NCI-H146 treated with DMSO at 0.1 percent for 48 hours (cell line): ENCODE measurements at regions not wholly inside any gene's neighbourhood (a gene's known extent, or its start where the extent isn't known, plus 50 kb on each side); places are given as distances from the start of the nearest gene placed in this dataset.
"Not testable (repeated sequence)": the region's sequence is repeated elsewhere in the genome, so short reads cannot be mapped to it uniquely, and the experiment has no call there.

Source experiments
- DNase-seq: peaks from one replicate; lab custom pipeline; 2025; ENCODE audit not compliant: unreplicated experiment; lab: John Stamatoyannopoulos, UW

DNA sequence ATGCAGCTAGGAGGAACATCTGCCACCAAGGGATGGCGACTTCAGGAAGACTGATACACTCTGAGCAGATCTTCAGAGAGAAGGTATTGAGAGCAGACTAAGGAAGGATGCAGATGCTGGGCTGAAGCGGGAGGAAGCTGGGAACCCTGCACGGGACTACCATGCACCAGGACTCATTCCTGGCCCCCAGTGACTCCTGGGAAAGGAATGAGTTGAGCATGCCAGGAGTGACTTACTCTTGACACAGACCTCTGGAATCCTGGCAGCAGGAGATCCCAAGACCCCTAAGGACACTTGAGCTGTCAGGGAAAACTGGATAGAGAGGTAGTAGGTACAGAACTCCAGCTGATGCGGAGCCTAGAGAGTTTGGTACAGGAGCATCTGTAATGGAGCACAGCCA is 336.1 kb downstream of the RPS29 start:
- DNase-seq, result no peak

DNA sequence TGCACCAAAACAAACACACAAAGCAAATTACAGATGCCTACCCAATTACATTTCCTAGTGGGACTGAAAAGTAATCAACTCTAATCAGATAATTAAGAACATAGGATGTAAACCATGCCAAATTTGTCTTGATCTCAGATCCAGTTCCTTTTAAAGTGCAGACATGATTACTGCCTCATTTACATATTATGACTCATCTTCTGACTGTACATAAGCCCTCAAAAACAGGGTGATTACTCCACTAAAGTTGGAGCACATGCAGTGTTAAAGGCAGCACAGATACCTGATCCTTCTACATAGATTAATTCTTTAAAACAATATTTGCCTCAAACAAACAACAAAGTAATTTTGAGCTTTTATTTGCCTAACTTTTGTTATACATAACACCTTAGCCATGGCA is 337.2 kb downstream of the RPS29 start:
- no peak for DNase-seq

DNA sequence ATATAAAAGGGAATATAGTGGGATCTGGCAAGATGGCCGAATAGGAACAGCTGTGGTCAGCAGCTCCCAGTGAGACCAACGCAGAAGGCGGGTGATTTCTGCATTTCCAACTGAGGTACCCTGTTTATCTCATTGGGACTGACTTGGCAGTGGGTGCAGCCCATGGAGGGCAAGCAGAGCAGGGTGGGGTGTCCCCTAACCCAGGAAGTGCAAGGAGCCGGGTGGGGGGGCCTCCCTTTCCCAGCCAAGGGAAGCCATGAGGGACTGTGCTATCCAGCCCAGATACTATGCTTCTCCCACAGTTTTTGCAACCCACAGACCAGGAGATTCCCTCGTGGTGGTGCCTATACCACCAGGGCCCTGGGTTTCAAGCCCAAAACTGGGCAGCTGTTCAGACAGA is 342.4 kb downstream of the RPS29 start:
- not testable (repeated sequence) for DNase-seq

DNA sequence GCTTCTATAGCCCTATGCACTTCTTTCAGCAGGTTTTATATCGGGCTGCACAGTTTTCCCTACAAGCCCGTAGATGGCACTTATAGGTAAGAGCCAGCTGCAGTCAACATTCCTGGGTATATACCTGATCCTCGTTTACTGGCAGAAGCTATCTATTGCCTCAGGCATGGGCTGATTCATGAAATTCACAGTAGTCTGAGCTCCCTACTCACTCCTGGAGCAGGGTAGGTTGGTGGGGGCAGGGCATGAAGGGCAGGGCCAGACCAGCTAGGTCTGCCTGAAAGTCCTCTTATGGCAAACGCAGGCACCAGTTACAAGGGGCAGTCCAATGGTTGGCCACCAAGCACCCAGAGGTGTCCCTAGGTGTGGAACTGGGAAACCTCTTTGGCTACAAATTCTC is 345.8 kb downstream of the RPS29 start:
- DNase-seq, result no peak

DNA sequence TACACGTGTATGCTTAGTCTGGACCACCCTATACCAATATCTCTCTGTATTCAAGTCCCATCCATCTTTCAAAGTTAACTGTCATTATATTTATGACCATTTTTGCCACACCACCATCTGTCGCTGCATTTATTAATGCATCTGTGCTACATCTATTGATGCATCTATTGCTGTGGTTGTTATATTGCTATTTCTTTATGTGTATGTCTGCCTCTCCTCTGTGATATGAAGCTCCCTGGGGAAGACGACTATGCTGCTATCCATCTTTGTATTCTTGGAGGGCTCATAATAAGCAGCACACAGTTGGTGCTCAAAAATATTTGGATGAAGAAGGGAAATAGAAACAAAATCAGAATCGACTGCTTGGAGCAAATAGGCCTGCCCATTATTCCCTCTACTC is 357.6 kb downstream of the RPS29 start:
- no peak for DNase-seq

DNA sequence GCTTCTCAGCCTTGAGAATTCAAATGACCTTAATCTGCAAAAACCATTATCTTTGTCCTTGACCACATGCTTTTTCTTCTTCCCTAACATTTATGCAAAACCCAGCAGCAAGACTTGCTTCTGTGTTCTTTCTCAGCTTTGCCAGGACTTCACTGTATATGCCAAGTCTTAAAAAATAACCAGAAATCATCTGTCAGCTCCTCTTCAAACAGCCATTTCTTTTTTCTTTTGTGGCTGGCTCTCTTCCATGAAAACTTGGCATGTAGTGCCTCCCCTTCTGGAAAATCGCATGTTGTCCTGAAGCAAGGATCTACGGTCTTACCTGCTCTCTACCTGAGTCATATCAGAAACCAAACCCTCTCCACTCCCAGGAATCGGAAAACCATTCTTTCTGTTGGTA is 364.9 kb downstream of the RPS29 start:
- no peak for DNase-seq

DNA sequence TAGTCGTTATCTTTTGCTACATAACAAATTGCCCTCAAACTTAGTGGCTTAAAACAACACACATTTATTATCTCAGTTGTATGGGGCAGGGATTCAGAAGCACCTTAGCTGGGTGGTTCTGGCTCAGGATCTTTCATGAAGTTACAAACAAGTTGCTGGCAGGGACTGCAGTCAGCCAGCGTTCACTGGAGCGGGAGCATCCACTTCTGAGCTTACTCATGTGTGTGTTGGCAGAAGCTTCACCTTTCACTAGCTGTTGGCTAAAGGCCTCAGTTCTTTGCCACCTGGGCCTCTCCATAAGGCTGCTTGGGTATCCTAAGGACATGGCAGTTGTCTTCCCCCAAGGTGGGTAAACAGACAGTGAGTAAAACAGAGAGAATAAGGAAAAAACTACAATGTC is 365.7 kb downstream of the RPS29 start:
- DNase-seq, result no peak

DNA sequence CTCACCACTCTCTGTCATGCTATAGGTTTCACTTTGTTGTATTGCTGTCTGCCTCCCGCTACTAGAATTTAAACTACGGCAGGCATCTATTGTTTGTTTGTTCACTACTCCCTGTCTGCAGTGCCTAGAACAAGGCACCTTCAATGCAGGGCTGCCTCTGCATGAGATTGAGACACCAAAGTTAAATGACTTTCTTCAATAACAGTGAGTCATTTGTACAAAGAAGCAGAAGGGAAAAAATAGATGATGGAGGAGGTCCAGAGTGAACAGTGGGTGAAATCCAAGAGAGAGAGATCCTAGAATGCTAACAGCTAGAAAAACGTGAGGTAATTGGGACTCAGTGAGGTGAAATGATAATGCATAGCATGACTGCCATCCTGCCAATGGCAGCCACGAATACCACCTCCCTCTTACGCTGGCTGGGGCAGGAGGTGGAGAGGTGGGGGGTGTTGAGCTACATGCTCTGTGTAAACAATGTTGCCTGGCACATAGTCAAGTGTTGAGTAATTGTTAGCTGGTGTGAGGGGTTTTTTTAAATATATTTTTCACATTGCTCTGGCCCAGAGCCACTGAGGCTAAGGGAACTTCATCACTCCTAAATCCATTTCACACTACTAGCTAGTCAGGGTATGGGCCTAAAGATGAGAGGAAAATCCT is 367.6 kb downstream of the RPS29 start:
- DNase-seq, result no peak

DNA sequence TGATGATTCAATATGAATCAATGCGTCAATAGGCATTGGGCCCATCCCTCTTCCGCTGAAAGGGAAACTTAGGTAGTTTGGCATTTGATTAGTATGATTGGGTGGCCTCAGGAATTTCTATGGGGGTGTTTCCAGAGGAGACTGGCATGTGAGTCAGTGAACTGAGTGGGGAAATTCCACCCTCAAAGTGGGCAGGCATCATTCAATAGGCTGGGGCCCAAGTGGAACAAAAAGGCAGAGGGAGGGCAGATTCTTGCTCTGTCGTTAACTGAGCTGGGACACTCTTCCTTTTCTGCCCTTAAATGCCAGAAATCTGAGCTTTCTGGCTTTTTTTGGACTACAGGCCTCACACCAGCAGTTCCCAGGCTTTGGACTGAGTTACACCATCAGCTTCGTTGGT is 373.5 kb downstream of the RPS29 start:
- no peak for DNase-seq

DNA sequence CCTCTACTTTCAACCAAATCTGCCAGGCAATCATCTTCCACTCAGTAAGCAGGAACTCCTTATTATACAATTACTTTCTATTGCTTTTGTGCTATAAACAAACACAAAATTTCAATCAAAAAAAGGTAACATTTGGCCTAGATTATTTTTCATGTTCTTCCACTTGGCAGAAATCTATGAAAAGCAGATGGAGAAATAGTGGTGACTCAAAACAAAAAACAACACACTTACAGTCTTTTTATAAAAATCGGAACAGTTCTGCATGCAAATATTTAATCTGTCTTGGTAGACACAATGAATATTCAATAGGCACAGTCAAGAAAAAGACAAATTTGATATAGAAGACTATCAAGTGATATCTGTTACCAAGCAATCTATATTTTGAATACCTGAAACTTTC is 376.8 kb downstream of the RPS29 start:
- DNase-seq, result no peak

DNA sequence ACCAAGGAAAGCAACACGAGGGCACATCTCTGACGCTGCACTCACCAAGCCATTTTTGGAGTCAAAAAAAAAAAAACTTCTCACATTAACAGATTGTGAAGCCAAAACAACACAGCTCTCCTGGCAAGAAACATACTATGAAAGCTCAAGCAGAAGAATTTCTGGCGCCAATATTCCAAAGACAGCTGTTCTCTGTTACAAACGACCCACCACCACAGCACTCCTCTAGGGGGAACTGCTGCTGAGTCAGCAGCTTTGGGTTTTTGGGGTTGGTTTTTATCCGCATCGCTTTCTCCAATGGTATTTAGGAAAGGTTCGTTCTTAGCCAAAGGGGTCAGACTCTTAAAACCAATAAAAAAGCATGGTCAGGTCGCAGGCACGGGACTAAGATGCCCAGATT is 379.4 kb downstream of the RPS29 start:
- DNase-seq, result no peak

DNA sequence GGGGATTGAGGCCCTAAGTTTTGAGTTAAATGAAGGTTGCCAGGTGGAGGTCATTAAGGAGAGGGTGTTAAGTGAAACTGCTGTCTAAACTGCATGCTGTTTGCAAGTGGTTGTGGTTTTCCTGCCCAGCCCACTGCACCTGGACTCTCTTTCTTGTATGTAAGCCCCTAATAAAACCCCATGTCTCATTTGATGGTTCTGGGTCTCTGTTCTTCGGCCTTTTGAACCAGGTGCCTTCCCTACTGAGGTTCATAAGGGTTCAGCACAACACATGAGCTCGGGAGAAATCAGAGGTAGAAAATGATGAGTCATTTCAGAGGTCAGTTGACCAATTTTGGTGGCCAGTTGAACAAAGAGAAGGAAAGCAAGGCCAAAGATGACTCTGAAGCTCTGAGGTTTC is 382.5 kb downstream of the RPS29 start:
- no peak for DNase-seq

DNA sequence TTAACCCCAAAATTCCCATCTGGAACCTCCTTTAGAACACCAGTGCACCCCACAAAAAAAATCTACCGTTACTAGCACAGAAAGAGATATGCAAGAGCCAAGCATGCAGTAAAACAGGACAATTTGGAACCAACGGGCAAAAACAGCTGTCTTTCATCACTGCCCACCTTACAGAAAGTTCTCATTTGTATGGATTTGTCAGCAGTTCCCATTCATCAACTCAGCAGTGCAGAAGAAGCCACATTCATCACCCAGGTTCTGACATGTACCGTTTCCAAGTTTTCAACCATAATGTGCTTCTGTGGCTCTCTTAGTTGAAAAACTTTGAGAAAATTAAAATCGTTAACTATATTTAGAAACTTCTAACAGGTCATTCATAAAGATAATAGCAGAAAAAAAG is 387.0 kb downstream of the RPS29 start:
- DNase-seq, result no peak

DNA sequence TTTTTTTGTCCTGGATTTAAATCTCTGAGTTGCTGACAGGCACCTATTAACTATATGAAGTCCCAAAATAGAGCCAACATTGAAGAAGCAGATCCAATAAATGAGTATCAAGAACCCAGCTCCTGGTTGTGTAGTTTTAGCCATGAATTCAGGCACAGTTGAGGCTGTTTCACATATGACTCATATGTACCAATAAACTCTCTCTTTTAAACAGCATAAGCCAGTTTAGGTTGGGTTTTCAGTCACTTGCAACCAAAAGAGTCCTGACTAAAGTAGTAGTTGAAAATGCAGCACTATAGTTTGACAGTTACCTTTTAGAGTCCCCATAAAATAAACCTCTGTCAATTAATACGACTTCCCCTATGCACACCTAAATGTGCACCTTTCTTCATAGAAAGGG is 389.9 kb downstream of the RPS29 start:
- DNase-seq, result no peak

DNA sequence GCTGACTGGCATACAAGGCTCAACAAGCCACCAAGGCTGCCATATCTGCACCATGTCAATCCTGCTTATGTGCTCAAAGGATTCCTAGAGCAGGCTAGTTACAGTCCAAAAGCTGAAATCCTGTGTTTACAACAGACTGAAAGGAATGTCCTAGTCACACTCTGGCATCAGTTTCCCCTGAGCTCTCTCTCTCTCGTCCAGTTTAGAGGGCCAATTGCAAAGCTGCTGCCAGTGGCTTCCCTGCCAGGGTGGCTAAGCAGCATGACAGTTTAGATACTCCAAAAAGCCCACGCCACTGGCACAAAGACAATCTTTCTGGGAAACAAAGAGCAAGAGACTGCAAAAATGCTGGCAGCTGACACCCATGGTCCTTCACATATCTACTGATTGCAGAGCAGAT is 392.1 kb downstream of the RPS29 start:
- DNase-seq, result no peak

DNA sequence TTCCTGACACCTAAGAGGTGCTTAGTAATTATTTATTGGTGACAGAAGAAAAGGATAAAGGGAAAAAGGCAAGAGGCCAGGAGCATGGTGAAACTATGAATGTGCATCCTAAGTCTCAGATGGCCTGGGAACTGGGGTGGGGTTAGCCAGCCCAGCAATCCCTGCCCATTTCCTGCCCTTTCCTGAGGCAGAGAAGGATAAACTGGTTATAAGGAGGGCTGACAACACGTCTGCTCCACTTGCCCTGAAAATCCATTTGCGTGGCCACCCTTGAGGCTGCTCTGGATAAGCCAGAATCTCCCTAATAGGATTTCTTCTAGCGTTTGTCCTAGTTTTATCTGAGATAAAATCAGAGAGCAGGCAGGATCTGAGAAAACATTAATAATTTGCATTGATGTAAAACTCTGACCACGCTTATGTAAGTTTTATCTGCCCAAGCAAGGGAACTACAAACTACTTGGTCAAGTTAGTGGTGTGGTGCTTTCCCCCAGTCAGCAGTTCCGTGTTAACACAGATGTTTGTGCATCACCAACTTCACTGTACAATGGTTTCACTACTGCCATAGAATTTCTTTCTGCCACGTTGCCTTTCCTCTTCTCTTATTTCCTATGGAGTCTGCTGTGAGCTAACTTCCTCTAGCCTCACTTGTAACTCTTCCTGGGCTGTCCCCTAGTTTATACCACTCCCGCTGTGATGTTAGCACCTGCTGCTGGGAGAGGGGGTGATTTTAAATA is 392.7 kb downstream of the RPS29 start:
- DNase-seq, result no peak

DNA sequence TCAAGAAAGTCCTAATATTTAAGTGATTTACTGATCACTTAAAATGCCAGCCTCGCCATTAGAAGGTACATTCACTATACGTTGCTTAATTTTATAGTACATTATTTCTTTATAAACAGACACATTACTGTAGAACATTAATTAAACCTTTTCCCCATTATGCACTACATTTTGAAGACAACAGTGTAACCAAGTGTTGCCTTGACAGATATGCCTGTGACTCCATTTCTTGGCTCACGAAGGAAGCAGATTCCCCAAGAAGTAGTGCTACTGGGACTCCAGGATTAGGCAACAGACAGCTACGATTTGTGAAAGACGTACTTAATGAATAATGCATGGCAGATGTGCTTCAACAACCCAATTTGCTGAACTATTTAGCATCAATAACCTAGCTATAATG is 394.8 kb downstream of the RPS29 start:
- no peak for DNase-seq

DNA sequence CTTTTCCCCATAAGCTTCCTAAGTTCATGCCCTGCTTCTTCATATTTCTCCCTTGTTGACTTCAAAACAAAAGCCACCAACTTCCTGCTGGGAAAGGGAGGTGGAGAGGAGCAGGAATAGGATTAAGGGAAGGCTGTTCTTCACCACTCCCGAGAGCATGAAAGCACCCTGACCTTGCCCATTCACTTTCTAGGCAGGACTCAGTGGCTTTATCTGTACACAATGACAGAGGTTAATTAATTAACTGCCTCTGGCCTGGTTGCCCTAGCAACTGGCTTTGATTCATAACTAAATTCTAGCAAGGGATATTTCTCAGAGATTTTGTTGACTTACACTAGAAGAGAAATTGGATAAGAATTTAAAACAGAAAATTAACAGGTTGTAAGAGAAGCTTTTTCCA is 396.8 kb downstream of the RPS29 start:
- DNase-seq, result no peak

DNA sequence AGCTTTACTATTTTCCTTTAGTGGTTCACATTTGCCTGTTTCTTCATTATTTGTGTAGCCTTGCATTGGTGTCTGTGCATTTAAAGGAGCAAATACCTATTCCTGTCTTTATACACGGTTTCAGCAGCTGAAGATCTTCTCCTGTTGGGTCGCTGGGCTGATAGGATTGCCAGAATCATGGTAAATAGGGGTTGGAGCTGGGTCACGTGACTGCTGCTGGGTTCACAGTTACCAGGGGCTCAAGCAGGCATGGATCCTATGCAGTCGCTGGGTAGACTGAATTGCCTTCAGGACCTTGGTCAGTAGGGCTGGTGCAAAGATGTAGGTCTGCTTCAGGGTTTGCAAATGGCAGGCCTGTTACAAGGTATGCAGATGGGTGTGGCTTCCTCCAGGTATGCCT is 398.4 kb downstream of the RPS29 start:
- DNase-seq, result no peak

DNA sequence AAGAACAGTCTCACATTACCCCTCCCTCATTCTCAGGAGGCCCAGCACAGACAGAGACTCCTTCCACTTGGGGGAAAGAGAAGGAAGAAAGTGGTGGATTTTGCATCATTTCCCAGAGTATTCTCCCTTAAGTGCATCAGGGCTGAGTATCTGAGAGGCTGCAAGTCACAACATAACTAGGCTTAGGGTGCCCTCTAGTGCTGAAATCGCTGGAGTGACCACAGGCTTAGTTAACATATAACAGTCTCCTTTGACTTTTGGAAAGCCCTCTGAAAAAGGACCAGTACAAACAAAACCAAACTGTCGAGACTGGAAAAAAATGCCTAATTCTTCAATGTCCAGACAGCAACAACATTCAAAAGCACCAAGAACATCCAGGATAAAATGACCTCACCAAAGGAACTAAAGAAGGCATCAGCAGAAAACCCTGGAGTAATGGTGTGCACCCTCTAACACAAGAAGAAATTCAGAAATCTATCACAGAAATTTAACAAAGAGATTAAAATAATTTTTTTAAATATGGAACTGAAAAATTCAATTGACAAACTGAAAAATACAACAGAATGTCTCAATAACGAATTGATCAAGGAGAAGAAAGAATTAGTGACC is 412.3 kb downstream of the RPS29 start:
- DNase-seq, result peak; percentile 37

DNA sequence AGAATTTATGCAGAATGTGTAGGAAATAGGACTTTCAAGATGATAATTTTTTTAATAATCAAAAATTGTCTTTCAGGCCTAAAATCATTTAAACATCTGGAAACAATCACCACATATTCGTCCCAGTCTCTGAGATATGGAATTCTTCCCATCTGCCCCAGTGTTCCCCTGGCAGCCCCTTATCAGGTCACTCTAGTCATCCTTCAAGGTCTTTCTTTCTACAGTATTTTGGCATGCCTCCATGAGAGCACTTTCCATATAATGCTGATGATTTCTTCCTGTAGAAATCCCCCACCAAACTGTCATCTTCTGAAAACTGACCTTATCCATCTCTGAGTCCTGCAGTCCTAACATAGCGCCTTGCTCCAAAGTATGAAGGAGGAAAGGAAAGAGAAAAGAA is 422.1 kb downstream of the RPS29 start:
- DNase-seq, result no peak

DNA sequence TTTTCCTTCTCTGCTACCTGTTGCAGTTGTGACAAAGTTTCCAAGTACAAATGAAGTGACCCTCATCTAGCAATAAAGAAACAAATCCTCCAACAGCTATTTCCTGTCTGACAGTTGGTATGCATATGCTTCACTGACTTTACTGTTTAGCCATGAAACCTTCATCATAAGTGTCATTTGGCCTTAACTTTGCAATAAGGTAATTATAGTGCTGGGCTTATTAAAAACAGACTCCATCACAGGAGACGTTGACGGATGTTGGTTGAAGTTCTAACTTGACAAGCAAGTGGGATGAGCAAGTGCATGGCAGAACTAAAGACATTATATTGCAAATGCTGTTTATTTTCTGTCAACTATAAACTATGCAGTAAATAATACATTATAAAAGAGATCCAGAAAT is 425.2 kb downstream of the RPS29 start:
- no peak for DNase-seq

DNA sequence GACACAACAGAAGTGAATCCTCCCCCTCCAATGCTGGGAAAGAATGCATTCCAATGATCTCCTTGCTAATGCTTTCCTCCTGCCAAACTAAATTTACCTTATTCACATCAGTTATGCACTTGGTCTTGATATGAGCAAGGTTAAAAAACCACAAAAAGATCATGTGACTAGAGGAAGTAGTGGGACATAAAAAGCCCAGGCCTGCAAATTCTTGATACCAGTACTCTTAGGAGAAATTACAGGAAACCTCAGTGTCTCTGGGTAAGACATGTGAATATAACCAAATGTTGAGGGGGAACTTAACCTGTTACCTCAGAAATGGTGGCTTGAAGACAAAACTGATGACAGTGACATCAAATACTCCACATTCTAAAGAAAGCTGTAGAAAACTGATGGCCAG is 427.1 kb downstream of the RPS29 start:
- no peak for DNase-seq
